Activated T-cell treated with anti-CD3 and anti-CD28 coated beads, Interleukin-2, amount 50 U/mL, for 72 hours (primary cell): ENCODE measurements at regions not wholly inside any gene's neighbourhood (a gene's known extent, or its start where the extent isn't known, plus 50 kb on each side); places are given as distances from the start of the nearest gene placed in this dataset.

Source experiments
- ATAC-seq, 2 donors: fragments of 150-1000 bp; cut with Tn5 transposase; replicated peaks in 1 of 2; 2 replicates each; pipeline ENCODE4 v1.10.0; 2021; ENCODE audit warnings: moderate library complexity in 2 of 2, mild to moderate bottlenecking in 1 of 2
- DNase-seq, 2 donors: peaks; one replicate each; pipeline ENCODE4 v3.0.0; 2021 to 2022; ENCODE audit warnings: mixed read lengths in 1 of 2
- H3K27ac Mint-ChIP-seq: one replicate; pipeline ENCODE4 v1.8.0; 2022; ENCODE audit warnings: mild to moderate bottlenecking, moderate library complexity, mixed read lengths
- H3K27me3 Mint-ChIP-seq: one replicate; pipeline ENCODE4 v1.8.0; 2022; ENCODE audit warnings: low read depth, mixed read lengths
- H3K36me3 Mint-ChIP-seq, 2 donors: one replicate each; pipeline ENCODE4 v1.8.0; 2022; ENCODE audit warnings: mixed read lengths in 2 of 2, mild to moderate bottlenecking in 1 of 2; ENCODE audit not compliant: insufficient read depth in 2 of 2
- H3K4me1 Mint-ChIP-seq: one replicate; pipeline ENCODE4 v1.8.0; 2022; ENCODE audit warnings: low read depth, mixed read lengths
- H3K4me3 Mint-ChIP-seq, 2 donors: one replicate each; pipeline ENCODE4 v1.8.0; 2022; ENCODE audit warnings: mild to moderate bottlenecking in 2 of 2, mixed read lengths in 2 of 2, moderate library complexity in 2 of 2
- H3K9me3 Mint-ChIP-seq, 2 donors: one replicate each; pipeline ENCODE4 v1.8.0; 2022; ENCODE audit warnings: mixed read lengths in 2 of 2

DNA sequence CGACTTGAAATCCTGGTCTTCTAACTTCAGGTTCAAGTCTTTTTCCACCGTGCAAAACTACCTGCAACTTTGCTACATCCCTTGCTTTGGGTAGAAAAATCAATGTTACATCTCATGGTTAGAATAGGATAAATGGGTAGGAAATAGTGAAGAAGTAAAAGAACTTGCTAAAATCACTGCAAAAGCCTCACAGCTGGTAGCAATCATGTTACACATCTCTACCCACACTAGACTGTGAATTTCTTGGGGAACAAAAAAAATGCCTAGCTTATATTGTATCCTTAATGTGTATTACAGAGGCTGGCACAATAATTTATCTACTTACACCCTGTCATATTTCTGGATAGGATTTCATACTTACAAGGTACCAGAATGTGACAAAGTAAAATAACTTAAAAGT lies 133.8 kb downstream of the FAM181B start:
- no peak overlapping the region for H3K4me3 Mint-ChIP-seq
- no peaks in the 10 kb centered on the region for H3K36me3 Mint-ChIP-seq
- H3K9me3 Mint-ChIP-seq, result no peaks in the 10 kb centered on the region
- H3K27me3 Mint-ChIP-seq, result no peaks in the 10 kb centered on the region
- no peak overlapping the region for H3K27ac Mint-ChIP-seq
- no peak for ATAC-seq
- DNase-seq, result no peak
- no peaks in the 10 kb centered on the region for H3K4me1 Mint-ChIP-seq

DNA sequence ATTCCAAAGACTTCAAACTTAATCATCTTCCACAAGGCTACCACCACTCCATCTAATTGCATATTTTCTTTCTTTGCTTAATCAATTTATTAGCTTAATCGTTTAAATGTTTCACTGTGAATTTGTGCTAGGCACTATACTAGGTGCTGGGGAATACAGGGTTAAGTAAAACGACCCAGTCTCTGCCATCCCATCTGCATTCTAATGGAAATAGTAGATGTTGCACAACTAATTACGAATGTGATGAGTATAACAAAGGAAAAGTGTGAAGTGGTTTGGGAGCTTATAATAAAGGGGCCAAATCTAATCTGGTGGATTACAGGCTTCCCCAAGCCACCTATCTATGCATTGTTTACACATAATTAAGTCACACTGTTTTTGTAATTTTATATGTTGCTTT lies 147.1 kb downstream of the FAM181B start:
- Mint-ChIP-seq H3K9me3 (peaks cover 0 to 3% of the 10 kb centered on the region in 2 donors), H3K36me3 (no peaks in the 10 kb centered on the region), H3K27ac (no peak overlapping the region), H3K4me1 (no peaks in the 10 kb centered on the region), H3K4me3 (no peak overlapping the region), H3K27me3 (no peaks in the 10 kb centered on the region)
- ATAC-seq (no peak), DNase-seq (no peak)

DNA sequence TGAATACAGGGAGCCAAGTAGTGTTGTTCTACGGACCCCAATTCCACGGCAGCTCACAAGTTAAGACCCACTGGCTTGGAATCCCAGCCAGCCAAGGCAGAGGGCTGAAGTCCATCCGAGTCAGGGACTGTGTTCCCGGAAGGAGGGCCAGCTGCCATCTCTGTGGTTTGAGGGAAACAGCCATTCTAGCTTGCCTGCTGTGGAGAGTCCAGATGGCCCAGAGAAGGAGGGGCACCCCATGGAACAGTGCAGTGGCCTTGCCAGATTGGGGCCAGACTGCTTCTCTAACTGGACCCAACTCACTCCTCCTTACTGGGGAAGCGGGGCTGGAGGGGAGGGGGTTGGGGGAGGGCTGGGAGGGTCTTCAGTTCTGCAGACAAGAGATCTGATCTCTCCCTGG lies 156.4 kb downstream of the FAM181B start:
- H3K27ac Mint-ChIP-seq, result no peak overlapping the region
- no peak for ATAC-seq

DNA sequence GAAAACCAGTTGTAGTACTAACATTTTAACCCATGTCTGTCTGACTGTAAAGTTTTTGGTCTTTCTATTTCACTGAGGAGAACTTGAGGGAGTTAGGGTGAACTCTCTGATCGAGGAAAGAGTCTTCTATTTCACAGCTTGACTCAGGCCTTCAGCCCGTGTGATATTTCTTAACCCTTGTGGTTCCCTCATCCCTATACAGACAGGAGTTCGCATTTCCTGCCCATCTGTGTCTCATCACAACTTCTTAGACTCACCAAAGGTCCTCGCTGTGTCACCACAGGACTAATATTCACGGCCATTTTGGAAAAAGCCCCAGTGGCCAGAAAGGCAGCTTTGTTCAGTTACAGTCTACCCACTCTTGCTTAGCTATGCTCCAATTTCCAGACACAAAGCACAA lies 172.8 kb downstream of the FAM181B start:
- DNase-seq, result no peak
- ATAC-seq, result no peak
- Mint-ChIP-seq H3K36me3 (no peaks in the 10 kb centered on the region), H3K9me3 (no peaks in the 10 kb centered on the region), H3K27me3 (no peaks in the 10 kb centered on the region), H3K4me3 (no peak overlapping the region), H3K4me1 (no peaks in the 10 kb centered on the region), H3K27ac (no peak overlapping the region)

More for the DNA sequence above, 156.4 kb downstream of the FAM181B start:
- Mint-ChIP-seq H3K36me3 (no peaks in the 10 kb centered on the region), H3K9me3 (no peaks in the 10 kb centered on the region), H3K27me3 (peaks cover 8% of the 10 kb centered on the region), H3K4me1 (no peaks in the 10 kb centered on the region), H3K4me3 (no peak overlapping the region)
- no peak for DNase-seq

DNA sequence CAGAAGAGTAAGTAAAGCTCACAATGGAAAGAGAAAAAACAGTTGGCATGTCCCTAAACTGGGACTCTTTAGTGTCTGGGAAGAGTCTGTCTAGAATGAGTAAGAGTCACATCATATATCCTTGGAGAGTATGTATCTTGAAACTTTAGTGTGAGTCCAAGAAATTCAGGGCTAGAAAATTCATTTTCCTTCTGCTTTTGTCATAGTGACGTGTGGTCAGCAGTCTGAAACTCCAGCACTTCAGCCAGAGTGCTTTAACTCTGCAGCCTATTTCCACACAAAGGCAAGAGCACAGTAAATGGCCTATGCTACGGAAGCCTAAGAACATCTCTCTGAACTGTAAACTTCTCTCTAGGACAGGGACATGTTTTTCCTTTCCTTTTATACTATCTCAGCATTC lies 174.1 kb downstream of the FAM181B start:
- Mint-ChIP-seq H3K36me3 (no peaks in the 10 kb centered on the region), H3K27me3 (no peaks in the 10 kb centered on the region), H3K27ac (no peak overlapping the region), H3K4me1 (no peaks in the 10 kb centered on the region), H3K9me3 (no peaks in the 10 kb centered on the region), H3K4me3 (no peak overlapping the region)
- DNase-seq (no peak), ATAC-seq (no peak)

DNA sequence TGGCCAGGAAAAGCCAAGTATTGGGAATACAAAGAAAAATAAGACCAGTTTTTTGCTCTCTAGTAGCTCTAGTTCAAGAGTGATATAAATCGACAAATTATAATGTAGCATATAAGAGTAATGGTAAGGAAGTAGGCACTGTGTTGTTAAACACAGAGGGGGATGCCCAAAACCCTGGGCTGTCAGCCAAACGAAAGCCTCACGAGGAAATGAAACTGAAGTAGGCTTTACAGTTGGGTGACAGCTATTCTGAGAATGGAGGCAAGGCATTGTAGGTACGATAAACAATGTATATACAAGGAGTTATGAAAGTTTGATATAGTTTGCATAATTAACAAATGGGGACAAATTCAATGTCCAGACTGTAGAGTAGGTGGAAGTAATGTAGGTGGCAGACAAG lies 176.4 kb downstream of the FAM181B start:
- Mint-ChIP-seq H3K9me3 (no peaks in the 10 kb centered on the region), H3K4me1 (no peaks in the 10 kb centered on the region), H3K27ac (no peak overlapping the region), H3K4me3 (no peak overlapping the region), H3K27me3 (no peaks in the 10 kb centered on the region), H3K36me3 (no peaks in the 10 kb centered on the region)
- ATAC-seq (no peak), DNase-seq (no peak)

DNA sequence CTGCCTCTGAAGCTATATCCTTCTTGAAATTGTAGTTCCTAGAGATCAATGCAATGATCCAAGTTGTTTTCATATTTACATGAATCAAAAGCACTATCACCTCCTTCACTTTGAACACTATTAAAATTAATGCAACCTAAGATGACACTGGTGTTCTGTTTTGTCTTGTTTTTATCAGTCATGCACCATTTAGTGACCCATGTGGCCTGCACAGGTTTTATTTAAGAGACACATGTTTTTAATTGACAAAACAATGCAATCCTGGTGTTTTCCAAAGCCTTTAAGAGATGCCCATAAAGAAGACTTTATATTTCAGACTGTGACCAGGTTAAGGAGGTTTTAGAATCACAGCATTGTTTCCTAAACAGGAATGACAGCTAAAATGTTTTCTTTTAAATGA lies 177.5 kb downstream of the FAM181B start:
- Mint-ChIP-seq H3K9me3 (no peaks in the 10 kb centered on the region), H3K36me3 (no peaks in the 10 kb centered on the region), H3K27me3 (no peaks in the 10 kb centered on the region), H3K27ac (no peak overlapping the region), H3K4me1 (no peaks in the 10 kb centered on the region), H3K4me3 (no peak overlapping the region)
- ATAC-seq, result no peak
- DNase-seq, result no peak

DNA sequence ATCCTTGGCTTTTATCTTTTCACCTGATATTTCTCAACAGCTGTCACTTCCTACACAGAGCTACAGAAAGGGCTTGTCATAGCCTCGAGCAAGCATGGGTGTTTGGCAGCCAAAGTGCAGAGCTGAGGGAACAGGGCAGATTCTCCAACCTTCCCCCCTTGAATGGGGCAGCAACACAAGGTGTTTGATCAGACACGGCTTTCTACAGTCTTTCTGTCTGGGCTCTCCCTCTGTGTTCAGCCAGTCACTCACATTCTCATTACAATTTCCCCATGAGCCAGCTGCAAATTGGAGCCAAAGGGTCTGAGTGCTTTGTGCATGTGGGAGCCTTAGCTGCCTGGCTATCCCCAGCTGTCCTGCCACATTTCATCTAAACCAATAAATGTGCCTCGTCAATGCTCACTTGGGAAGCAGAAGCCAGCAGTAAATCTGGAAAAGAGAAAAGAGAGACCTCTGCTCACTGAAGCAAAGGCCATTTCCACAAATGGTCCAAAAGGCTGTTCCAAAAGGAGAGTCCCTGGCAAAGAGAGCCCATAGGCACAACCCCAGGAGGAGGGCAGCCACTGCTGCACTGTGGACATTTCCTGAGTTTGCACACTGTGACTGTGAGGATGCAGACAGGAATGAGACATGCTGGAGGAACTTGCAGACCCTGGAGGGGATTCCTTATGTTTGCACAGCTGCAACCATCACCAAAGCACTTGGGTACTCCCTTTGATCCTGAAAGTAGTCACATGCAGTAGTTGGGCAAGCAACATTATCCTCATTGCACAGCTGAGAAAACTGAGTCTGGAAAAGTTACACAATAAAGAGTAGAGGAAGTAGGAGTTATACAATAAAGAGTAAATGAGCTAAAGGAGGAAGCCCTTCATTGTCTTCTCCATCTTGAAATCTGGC lies 186.8 kb downstream of the FAM181B start:
- peaks cover 4 to 8% of the 10 kb centered on the region in 2 donors for H3K9me3 Mint-ChIP-seq
- no peak for DNase-seq
- no peaks in the 10 kb centered on the region for H3K4me1 Mint-ChIP-seq
- H3K27me3 Mint-ChIP-seq, result no peaks in the 10 kb centered on the region
- H3K27ac Mint-ChIP-seq, result no peak overlapping the region
- H3K4me3 Mint-ChIP-seq, result no peak overlapping the region
- no peak for ATAC-seq
- H3K36me3 Mint-ChIP-seq, result peaks cover 0 to 1% of the 10 kb centered on the region in 2 donors

DNA sequence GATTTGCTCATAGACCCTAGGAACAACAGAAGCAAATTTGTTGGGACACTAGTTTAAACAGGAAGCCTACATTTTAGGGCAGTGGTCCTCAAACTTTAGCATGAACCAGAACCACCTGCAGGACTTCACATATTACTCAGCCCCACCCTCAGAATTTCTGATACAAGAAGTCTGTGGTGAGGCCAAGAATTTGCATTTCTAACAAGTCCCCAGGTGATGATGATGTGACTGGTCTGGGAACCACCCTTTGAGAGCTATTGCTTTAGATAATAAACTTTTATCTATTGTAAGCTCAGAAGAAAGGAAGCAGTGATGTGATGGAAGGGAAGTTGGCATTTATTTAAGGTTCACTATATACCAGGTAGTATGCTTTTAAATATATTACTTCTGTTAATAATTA lies 194.0 kb downstream of the FAM181B start:
- Mint-ChIP-seq H3K27ac (no peak overlapping the region), H3K9me3 (no peaks in the 10 kb centered on the region), H3K36me3 (no peaks in the 10 kb centered on the region), H3K4me3 (no peak overlapping the region), H3K4me1 (no peaks in the 10 kb centered on the region), H3K27me3 (no peaks in the 10 kb centered on the region)
- ATAC-seq (no peak), DNase-seq (no peak)

DNA sequence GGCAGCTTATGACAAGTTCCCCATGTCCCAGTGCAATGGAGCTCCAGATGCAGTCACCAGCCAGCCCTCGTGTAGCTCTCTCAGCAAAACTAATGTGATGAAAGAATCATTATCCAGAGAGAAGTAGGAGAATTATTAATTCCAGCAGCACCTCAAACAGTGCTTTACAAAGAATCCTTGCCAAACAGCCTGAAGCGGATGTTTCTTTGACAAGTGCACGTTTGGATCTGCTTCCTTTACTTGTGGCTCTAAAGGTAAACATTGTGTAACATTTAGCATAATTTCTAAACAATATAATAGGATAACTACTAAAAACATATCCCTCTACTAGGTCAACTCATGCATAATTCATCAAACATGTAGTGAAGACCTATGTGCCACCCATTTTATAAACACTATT lies 197.0 kb downstream of the FAM181B start:
- Mint-ChIP-seq H3K9me3 (peaks cover 3% of the 10 kb centered on the region in 2 donors), H3K4me1 (no peaks in the 10 kb centered on the region), H3K27me3 (no peaks in the 10 kb centered on the region), H3K4me3 (no peak overlapping the region), H3K27ac (no peak overlapping the region), H3K36me3 (no peaks in the 10 kb centered on the region)
- ATAC-seq, result no peak
- DNase-seq, result no peak

DNA sequence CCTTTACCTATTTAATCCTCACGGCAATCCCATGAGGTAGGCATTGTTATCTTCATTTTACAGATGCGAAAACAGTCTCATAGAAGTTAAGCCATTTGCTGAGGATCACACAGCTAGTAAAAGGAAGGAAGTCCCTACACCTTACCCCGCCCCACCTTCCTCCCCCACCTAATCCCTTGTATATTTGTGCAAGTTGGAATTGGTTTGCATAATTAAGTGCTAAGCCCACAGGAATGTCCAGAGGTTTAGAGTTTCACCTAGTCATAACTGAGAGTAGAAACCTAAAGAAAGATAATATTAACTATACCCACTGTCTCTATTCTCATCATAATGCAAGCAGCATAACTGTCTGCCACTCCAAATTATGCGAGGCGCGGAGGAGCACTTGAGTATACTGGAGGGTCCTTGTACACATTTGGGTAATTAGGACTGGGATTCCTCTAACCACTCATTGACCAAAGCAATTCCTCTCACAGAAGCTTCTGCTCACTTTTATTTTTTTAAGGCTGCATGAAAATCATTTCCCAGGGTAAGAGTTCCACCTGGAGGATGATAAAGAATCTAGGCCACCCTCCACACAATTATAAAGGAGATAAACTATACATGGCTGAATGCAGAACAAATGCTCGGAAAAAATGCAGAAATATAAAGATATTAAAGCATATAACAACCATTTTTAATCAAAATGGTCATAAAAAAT lies 199.9 kb downstream of the FAM181B start:
- DNase-seq (no peak), ATAC-seq (no peak)
- H3K4me3 Mint-ChIP-seq, result no peak overlapping the region
- peaks cover 3 to 4% of the 10 kb centered on the region in 2 donors for H3K9me3 Mint-ChIP-seq
- no peaks in the 10 kb centered on the region for H3K4me1 Mint-ChIP-seq
- no peak overlapping the region for H3K27ac Mint-ChIP-seq
- peaks cover 0 to 2% of the 10 kb centered on the region in 2 donors for H3K36me3 Mint-ChIP-seq
- H3K27me3 Mint-ChIP-seq, result no peaks in the 10 kb centered on the region

DNA sequence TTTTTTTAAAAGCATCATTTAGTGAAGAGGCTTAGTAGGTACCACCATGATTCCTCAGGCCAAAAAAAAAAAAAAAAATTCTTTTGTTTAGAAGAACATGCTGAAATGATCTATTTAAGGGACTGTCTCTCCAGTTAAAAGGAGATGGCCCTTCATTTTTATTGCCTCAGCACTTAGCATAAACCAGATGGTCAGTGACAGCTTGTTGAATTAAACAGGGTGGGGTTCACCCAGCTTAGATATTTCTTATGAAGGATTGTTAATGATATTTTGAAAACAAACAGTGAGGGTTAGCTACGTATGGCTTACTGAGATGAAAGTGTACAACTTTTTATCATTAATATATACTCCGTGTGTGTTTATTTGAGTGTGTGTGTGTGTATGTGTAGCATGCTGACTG lies 203.7 kb downstream of the FAM181B start:
- Mint-ChIP-seq H3K27me3 (no peaks in the 10 kb centered on the region), H3K27ac (no peak overlapping the region), H3K9me3 (peaks cover 3 to 4% of the 10 kb centered on the region in 2 donors), H3K4me1 (no peaks in the 10 kb centered on the region), H3K4me3 (no peak overlapping the region), H3K36me3 (peaks cover 0 to 2% of the 10 kb centered on the region in 2 donors)
- no peak for ATAC-seq
- no peak for DNase-seq

DNA sequence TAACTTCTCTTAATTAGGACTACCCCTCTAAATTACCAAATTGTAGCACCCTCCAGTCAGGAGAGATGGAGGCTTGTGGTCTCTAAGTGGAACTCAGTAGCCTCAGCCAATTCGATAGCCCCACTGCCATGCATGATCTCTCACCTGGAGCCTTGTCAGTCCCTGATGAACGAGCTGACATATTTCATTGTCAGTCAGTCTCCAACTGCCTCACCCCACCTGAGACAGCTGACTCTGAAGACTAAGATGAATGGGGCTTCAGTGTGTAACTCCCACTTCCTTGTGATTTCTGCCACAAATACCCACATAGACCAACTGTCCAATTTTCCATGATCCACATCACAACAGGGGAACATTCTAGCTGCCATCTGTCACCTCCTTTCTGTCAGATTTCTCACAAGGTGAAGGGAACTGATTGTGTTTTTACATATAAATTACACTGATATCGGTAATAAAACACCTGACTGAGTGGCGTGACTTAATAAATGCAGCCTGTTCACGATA lies 206.5 kb downstream of the FAM181B start:
- Mint-ChIP-seq H3K4me3 (no peak overlapping the region), H3K4me1 (no peaks in the 10 kb centered on the region), H3K27ac (no peak overlapping the region), H3K27me3 (no peaks in the 10 kb centered on the region), H3K36me3 (peaks cover 0 to 2% of the 10 kb centered on the region in 2 donors), H3K9me3 (peaks cover 3 to 4% of the 10 kb centered on the region in 2 donors)
- no peak for DNase-seq
- ATAC-seq, result no peak
